Large intestine (tissue), 3 donors: ENCODE measurements at regions not wholly inside any gene's neighbourhood (a gene's known extent, or its start where the extent isn't known, plus 50 kb on each side); places are given as distances from the start of the nearest gene placed in this dataset.
"Not testable (repeated sequence)": the region's sequence is repeated elsewhere in the genome, so short reads cannot be mapped to it uniquely, and the experiment has no call there.

Source experiments
- DNase-seq, 2 donors: peaks; one replicate each; pipeline versions ENCODE4 v3.0.0 to v3.0.0-alpha.2; 2013
- H3K27ac ChIP-seq: one replicate; pipeline ENCODE4 v1.5.1; 2013; ENCODE audit warnings: low read length
- H3K27me3 ChIP-seq: 2 replicates; pipeline ENCODE4 v1.6.1; 2013; ENCODE audit warnings: low read length; ENCODE audit not compliant: control insufficient read depth, insufficient read depth
- H3K36me3 ChIP-seq: 2 replicates; pipeline ENCODE4 v1.6.1; 2013; ENCODE audit warnings: low read length; ENCODE audit not compliant: control insufficient read depth, insufficient read depth
- H3K4me1 ChIP-seq: one replicate; pipeline ENCODE4 v1.6.1; 2013; ENCODE audit warnings: low read length; ENCODE audit not compliant: control insufficient read depth, insufficient read depth
- H3K4me3 ChIP-seq: one replicate; pipeline ENCODE4 v1.5.1; 2013; ENCODE audit warnings: low read length
- H3K9me3 ChIP-seq: one replicate; pipeline ENCODE4 v1.6.1; 2013; ENCODE audit warnings: mild to moderate bottlenecking, low read depth, low read length, moderate library complexity; ENCODE audit not compliant: control insufficient read depth
- WGBS: methylation state at CpG from one replicate; pipeline ENCODE4 v1.1.5; 2013; ENCODE audit warnings: low lambda C conversion rate; ENCODE audit not compliant: insufficient coverage; 5-methylcytosine and 5-hydroxymethylcytosine counted together

DNA sequence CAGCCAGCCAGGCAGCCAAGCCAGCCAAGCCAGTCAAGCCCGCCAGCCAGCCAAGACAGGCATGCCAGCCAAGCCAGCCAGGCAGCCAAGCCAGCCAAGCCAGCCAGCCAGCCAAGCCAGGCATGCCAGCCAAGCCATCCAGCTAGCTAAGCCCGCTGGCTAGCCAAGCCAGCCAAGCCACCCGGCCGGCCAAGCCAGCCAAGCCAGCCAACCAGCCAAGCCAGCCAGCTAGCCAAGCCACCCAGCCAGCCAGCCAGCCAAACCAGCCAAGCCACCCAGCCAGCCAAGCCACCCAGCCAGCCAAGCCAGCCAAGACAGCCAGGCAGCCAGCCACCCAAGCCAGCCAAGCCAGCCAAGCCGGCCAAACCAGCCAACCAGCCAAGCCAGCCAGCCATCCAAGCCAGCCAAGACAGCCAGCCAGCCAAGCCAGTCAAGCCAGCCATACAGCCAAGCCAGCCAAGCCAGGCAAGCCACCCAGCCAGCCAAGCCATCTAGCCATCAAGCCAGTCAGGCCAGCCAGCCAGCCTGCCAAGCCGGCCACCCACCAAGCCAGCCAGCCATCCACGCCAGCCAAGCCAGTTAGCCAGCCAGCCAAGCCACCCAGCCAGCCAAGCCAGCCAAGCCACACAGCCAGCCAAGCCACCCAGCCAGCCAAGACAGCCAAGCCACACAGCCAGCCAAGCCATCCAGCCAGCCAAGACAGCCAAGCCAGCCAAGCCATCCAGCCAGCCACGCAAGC, 349.2 kb upstream of the PLGLB2 start:
- not testable (repeated sequence) for H3K4me1 ChIP-seq, H3K27me3 ChIP-seq, DNase-seq, H3K36me3 ChIP-seq, H3K27ac ChIP-seq, H3K4me3 ChIP-seq
- H3K9me3 ChIP-seq, result peaks cover 15% of the 10 kb centered on the region
- no CpG with 5 or more reads among the region's 8 CpGs for WGBS

DNA sequence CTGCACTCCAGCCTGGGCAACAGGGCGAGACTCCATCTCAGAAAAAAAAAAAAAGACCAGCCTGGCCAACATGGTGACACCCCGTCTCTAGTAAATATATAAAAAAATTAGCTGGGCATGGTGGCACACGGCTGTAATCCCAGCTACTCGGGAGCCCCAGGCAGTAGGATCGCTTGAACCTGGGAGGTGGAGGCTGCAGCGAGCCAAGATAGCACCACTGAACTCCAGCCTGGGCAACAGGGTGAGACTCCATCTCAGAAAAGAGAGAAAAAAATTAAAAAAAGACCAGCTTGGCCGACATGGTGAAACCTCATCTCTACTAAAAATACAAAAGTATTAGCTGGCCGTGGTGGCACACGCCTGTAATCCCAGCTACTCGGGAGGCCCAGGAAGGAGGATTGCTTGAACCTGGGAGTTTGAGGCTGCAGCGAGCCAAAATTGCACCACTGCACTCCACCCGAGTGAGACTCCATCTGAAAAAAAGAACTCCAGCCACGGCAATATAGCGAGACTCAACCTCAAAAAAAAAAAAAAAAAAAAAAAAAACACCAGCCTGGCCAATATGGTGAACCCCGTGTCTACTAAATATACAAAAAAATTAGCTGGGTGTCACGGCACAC, 346.1 kb upstream of the PLGLB2 start:
- H3K9me3 ChIP-seq, result peaks cover 19% of the 10 kb centered on the region
- H3K36me3 ChIP-seq, result no peaks in the 10 kb centered on the region
- H3K4me1 ChIP-seq, result no peaks in the 10 kb centered on the region
- no peak overlapping the region for H3K27ac ChIP-seq
- WGBS, result 56% methylated on average over 4 of the region's 16 CpGs
- DNase-seq, result no peak
- H3K27me3 ChIP-seq, result no peaks in the 10 kb centered on the region
- H3K4me3 ChIP-seq, result no peak overlapping the region

DNA sequence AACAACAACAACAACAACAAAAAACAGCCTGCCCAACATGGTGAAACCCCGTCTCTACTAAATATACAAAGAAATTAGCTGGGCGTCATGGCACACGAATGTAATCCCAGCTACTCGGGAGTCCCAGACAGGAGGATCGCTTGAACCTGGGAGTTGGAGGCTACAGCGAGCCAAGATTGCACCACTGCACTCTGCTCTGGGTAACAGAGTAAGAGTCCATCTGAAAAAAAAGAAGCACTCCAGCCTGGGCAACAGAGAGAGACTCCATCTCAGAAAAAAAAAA, 344.1 kb upstream of the PLGLB2 start:
- DNase-seq, result no peak
- WGBS, result no CpG with 5 or more reads among the region's 6 CpGs
- H3K27ac ChIP-seq, result no peak overlapping the region
- peaks cover 18% of the 10 kb centered on the region for H3K9me3 ChIP-seq
- H3K36me3 ChIP-seq, result no peaks in the 10 kb centered on the region
- H3K4me1 ChIP-seq, result no peaks in the 10 kb centered on the region
- no peaks in the 10 kb centered on the region for H3K27me3 ChIP-seq
- no peak overlapping the region for H3K4me3 ChIP-seq

DNA sequence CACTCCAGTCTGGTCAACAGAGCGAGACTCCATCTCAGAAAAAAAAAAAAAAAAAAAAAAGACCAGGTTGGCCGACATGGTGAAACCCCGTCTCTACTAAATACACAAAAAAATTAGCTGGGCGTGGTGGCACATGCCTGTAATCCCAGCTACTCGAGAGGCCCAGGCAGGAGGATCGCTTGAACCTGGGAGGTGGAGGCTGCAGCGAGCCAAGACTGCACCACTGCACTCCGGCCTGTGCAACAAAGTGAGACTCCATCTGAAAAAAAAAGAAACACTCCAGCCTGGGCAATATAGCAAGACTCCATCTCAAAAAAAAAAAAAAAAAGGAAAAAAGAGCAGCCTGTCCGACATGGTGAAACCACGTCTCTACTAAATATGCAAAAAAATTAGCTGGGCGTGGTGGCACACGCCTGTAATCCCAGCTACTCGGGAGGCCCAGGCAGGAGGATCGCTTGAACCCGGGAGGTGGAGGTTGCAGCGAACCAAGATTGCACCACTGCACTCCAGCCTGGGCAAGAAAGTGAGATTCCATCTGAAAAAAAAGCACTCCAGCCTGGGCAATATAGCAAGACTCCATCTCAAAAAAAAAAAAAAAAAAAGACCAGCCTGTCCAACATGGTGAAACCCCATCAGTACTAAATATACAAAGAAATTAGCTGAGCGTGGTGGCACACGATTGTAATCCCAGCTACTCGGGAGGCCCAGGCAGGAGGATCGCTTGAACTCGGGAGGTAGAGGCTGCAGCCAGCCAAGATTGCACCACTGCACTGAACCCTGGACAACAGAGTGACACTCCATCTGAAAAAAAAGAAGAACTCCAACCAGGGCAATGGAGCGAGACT, 343.3 kb upstream of the PLGLB2 start:
- H3K27me3 ChIP-seq, H3K4me3 ChIP-seq, H3K27ac ChIP-seq, DNase-seq, H3K4me1 ChIP-seq, H3K36me3 ChIP-seq: not testable (repeated sequence)
- WGBS, result 90% methylated on average over 2 of the region's 22 CpGs
- H3K9me3 ChIP-seq, result peaks cover 17% of the 10 kb centered on the region

DNA sequence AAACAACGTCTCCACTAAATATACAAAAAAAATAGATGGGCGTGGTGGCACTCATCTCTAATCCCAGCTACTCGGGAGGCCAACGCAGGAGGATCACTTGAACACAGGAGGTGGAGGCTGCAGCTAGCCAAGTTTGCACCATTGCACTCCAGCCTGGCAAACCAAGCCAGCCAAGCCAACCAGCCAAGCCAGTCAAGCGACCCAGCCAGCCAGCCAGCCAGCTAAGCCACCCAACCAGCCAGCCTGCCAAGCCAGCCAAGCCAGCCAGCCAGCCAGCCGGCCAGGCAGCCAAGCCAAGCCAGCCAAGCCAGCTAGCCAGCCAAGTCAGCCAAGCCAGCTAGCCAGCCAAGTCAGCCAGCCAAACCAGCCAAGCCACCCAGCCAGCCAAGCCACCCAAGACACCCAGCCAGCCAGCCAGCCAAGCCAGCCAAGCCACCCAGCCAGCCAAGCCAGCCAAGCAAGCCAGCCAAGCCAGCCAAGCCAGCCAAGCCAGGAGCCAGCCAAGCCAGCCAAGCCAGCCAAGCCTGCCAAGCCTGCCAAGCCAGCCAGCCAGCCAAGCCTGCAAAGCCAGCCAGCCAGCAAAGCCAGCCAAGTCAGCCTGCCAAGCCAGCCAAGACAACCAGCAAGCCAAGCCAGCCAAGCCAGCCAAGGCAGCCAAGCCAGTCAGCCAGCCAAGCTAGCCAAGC, 342.2 kb upstream of the PLGLB2 start:
- H3K27me3 ChIP-seq, H3K27ac ChIP-seq, H3K4me1 ChIP-seq, H3K4me3 ChIP-seq, DNase-seq, H3K36me3 ChIP-seq: not testable (repeated sequence)
- WGBS, result no CpG with 5 or more reads among the region's 6 CpGs
- peaks cover 24% of the 10 kb centered on the region for H3K9me3 ChIP-seq

DNA sequence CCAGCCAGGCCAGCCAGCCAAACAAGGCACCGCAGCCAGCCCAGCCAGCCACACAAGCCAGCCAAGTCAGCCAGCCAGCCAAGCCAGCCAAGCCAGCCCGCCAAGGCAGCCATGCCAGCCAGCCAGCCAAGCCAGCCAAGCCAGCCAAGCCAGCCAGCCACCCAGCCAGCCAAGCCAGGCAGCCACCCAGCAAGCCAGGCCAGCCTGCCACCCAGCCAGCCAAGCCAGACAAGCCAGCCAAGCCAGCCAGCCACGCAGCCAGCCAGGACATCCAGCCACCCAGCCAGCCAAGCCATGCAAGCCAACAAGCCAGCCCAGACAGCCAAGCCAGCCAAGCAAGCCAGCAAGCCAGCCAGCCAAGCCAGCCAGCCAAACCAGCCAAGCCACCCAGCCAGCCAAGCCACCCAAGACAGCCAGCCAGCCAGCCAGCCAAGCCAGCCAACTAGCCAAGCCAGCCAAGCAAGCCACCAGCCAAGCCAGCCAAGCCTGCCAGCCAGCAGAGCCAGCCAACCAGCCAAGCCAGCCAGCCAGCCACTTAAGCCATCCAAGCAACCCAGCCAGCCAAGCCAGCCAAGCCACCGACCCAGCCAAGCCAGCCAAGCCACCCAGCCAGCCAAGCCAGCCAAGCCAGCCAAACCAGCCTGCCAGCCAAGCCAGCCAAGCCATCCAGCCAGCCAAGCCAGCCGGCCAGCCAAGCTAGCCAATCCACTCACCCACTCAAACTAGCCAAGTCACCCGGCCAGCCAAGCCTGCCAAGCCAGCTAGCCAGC, 341.3 kb upstream of the PLGLB2 start:
- H3K9me3 ChIP-seq, result peaks cover 22% of the 10 kb centered on the region
- not testable (repeated sequence) for H3K27ac ChIP-seq, H3K4me1 ChIP-seq, H3K27me3 ChIP-seq, H3K4me3 ChIP-seq, DNase-seq, H3K36me3 ChIP-seq
- no CpG with 5 or more reads among the region's 6 CpGs for WGBS

DNA sequence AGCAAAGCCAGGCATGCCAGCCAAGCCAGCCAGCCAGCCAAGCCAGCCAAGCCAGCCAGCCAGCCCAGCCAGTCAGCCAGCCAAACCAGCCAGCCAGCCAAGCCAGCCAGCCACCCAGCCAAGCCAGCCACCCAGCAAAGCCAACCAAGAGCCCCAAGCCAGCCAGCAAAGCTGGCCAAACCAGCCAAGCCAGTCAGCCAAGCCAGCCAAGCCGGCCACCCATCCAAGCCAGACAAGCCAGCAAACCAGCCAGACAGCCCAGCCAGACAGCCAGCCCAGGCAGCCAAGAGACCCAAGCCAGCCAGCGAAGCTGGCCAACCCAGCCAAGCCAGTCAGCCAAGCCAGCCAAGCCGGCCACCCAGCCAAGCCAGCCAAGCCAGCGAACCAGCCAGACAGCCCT, 338.3 kb upstream of the PLGLB2 start:
- H3K4me1 ChIP-seq, H3K36me3 ChIP-seq, DNase-seq, H3K27me3 ChIP-seq, H3K4me3 ChIP-seq, H3K27ac ChIP-seq: not testable (repeated sequence)
- no CpG with 5 or more reads among the region's 4 CpGs for WGBS
- peaks cover 25% of the 10 kb centered on the region for H3K9me3 ChIP-seq

DNA sequence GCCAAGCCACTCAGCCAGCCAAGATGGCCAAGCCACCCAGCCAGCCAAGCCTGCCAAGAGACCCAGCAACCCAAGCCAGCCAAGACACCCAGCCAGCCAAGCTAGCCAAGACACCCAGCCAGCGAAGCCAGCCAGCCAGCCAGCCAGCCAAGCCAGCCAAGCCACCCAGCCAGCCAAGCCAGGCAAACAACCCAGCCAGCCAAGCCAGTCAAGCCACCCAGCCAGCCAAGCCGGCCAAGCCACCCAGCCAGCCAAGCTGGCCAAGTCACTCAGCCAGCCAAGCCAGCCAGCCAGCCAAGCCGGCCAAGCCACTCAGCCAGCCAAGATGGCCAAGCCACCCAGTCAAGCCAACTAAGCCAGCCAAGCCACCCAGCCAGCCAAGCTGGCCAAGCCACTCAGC, 337.5 kb upstream of the PLGLB2 start:
- not testable (repeated sequence) for H3K27ac ChIP-seq, H3K27me3 ChIP-seq, H3K36me3 ChIP-seq, H3K4me3 ChIP-seq, H3K4me1 ChIP-seq, DNase-seq
- WGBS, result no CpG with 5 or more reads among the region's 3 CpGs
- peaks cover 33% of the 10 kb centered on the region for H3K9me3 ChIP-seq

DNA sequence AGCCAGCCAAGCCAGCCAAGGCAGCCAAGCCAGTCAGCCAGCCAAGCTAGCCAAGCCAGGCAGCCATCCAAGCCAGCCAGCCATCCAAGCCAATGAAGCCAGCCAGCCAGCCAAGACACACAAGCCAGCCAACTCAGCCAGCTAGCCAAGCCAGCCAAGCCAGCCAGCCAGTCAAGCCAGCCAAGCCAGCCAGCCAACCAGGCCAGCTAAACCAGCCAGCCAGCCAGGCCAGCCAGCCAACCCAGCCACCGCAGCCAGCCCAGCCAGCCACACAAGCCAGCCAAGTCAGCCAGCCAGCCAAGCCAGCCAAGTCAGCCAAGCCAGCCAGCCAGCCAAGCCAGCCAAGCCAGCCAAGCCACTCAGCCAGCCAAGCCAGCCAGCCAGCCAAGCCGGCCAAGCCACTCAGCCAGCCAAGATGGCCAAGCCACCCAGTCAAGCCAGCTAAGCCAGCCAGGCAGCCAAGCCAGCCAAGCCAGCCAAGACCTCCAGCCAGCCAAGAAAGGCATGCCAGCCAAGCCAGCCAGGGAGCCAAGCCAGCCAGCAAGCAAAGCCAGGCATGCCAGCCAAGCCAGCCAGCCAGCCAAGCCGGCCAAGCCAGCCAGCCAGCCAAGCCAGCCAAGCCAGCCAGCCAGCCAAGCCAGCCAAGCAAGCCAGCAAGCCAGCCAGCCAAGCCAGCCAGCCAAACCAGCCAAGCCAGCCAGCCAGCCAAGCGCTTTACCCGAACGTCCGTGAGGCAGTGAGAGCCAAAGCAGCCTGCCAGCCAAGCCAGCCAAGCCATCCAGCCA, 335.7 kb upstream of the PLGLB2 start:
- not testable (repeated sequence) for DNase-seq, H3K4me3 ChIP-seq, H3K27ac ChIP-seq, H3K4me1 ChIP-seq, H3K27me3 ChIP-seq, H3K36me3 ChIP-seq
- peaks cover 37% of the 10 kb centered on the region for H3K9me3 ChIP-seq
- no CpG with 5 or more reads among the region's 7 CpGs for WGBS
